GM12878 (cell line): ENCODE measurements at regions not wholly inside any gene's neighbourhood (a gene's known extent, or its start where the extent isn't known, plus 50 kb on each side); places are given as distances from the start of the nearest gene placed in this dataset.

Experiments
- ATAC-seq: fragments of 200-7000 bp; cut with Tn5 transposase; 3 replicates; pipeline ENCODE4 v1.9.1; 2020; ENCODE audit warnings: mild to moderate bottlenecking, moderate library complexity
- BruUV-seq: library from RNA; stranded (reverse); fragments of 400-500 nt; replicated peaks from 2 replicates; lab custom pipeline; 2021; lab: Mats Ljungman, UMichigan
- CTCF ChIA-PET: fragments of 300-600 bp; sonication (Branson Sonifier 250); formaldehyde crosslinking; extraction: SDS; loops from one replicate; lab custom pipeline; 2021; ENCODE audit warnings: inconsistent platforms; lab: Yijun Ruan, JAX
- POLR2A ChIA-PET: fragments of 350-600 bp; formaldehyde crosslinking; extraction: SDS; loops from one replicate; lab custom pipeline; 2021; ENCODE audit warnings: inconsistent platforms; lab: Charles Lee
- RAD21 ChIA-PET: fragments of 300-600 bp; sonication (Branson Sonifier 250); formaldehyde crosslinking; loops from one replicate; lab custom pipeline; 2023; ENCODE audit warnings: antibody characterized with exemption; ENCODE audit not compliant: unreplicated experiment; lab: Charles Lee
- SMC1A ChIA-PET: fragments of 300-600 bp; sonication (Branson Sonifier 250); formaldehyde crosslinking; loops from one replicate; lab custom pipeline; 2023; ENCODE audit not compliant: unreplicated experiment, uncharacterized antibody; lab: Charles Lee
- DNase-seq: peaks from one replicate; pipeline ENCODE4 v3.0.0-alpha.2; 2011; ENCODE audit warnings: low read depth, low spot score
- FAIRE-seq: peaks from 3 replicates; lab custom pipeline; 2011; peaks lifted over from hg19 to GRCh38; lab: Jason Lieb, UNC
- H2AFZ ChIP-seq: 2 replicates; pipeline ENCODE4 v1.6.0; 2011; ENCODE audit warnings: low read depth, low read length, control low read depth; ENCODE audit not compliant: control insufficient read depth
- H3K27ac ChIP-seq: 2 replicates; pipeline ENCODE4 v1.5.1; 2011; ENCODE audit warnings: control low read depth; ENCODE audit not compliant: control insufficient read depth, insufficient read depth
- H3K27me3 ChIP-seq, 2 experiments: replicated peaks in 1 of 2; 2 replicates each; pipeline versions ENCODE4 v1.6.0 to v1.6.1; 2011; ENCODE audit warnings: low read length in 1 of 2; ENCODE audit not compliant: control insufficient read depth in 2 of 2, insufficient read depth in 2 of 2
- H3K36me3 ChIP-seq, 2 experiments: 2 replicates each; pipeline ENCODE4 v1.5.1; 2011; ENCODE audit warnings: low read length in 1 of 2; ENCODE audit not compliant: control insufficient read depth in 2 of 2, insufficient read depth in 2 of 2
- H3K4me1 ChIP-seq: 2 replicates; pipeline ENCODE4 v1.6.1; 2011; ENCODE audit warnings: mild to moderate bottlenecking, low read length, moderate library complexity, mixed read lengths; ENCODE audit not compliant: control insufficient read depth, insufficient read depth
- H3K4me2 ChIP-seq: 2 replicates; pipeline ENCODE4 v1.6.0; 2011; ENCODE audit warnings: control low read depth; ENCODE audit not compliant: control insufficient read depth, insufficient read depth
- H3K4me3 ChIP-seq: fragments of 200-600 bp; sonication (generic); 2 replicates; pipeline ENCODE4 v1.5.1; 2016
- H3K79me2 ChIP-seq: 2 replicates; pipeline ENCODE4 v1.6.0; 2011; ENCODE audit warnings: low read length; ENCODE audit not compliant: control insufficient read depth, insufficient read depth
- H3K9ac ChIP-seq: 2 replicates; pipeline ENCODE4 v1.8.0; 2011; ENCODE audit warnings: low read length, control low read depth, mixed read lengths; ENCODE audit not compliant: control insufficient read depth, insufficient read depth
- H3K9me3 ChIP-seq: replicated peaks from 3 replicates; pipeline ENCODE4 v1.5.1; 2011; ENCODE audit warnings: mild to moderate bottlenecking, low read length; ENCODE audit not compliant: control insufficient read depth, insufficient read depth
- H4K20me1 ChIP-seq: 2 replicates; pipeline ENCODE4 v1.6.0; 2011; ENCODE audit not compliant: control insufficient read depth, insufficient read depth
- E2F8 ChIP-seq: fragments of 450-650 bp; IDR thresholded peaks from 2 replicates; pipeline ENCODE4 v1.6.1; 2018; ENCODE audit warnings: mild to moderate bottlenecking, low read depth, moderate library complexity; ENCODE audit not compliant: partially characterized antibody
- FOS ChIP-seq: IDR thresholded peaks from 3 replicates; pipeline ENCODE4 v1.6.1; 2011; ENCODE audit warnings: borderline replicate concordance; ENCODE audit not compliant: insufficient read length; ENCODE audit errors: extremely low read depth
- PRDM15 ChIP-seq: fragments of 450-650 bp; formaldehyde crosslinking; IDR thresholded peaks from 2 replicates; pipeline ENCODE4 v1.4.0; 2020; ENCODE audit warnings: mild to moderate bottlenecking, moderate library complexity
- RAD21 ChIP-seq: IDR thresholded peaks from 2 replicates; pipeline ENCODE4 v1.6.1; 2011; ENCODE audit warnings: mild to moderate bottlenecking, low read depth, low read length, moderate library complexity; ENCODE audit not compliant: insufficient read depth
- RUNX3 ChIP-seq: IDR thresholded peaks from 2 replicates; pipeline ENCODE4 v1.6.1; 2012; ENCODE audit warnings: low read length, inconsistent platforms
- SPI1 ChIP-seq: IDR thresholded peaks from 2 replicates; pipeline ENCODE4 v1.6.1; 2011; ENCODE audit warnings: low read depth, mild to moderate bottlenecking, low read length, moderate library complexity, borderline replicate concordance; ENCODE audit not compliant: insufficient read depth
- SREBF1 ChIP-seq: IDR thresholded peaks from 2 replicates; pipeline ENCODE4 v1.6.1; 2012; ENCODE audit warnings: mild to moderate bottlenecking, low read length
- SRF ChIP-seq, 2 experiments: IDR thresholded peaks; 2 replicates each; pipeline ENCODE4 v1.6.1; 2011; ENCODE audit warnings: low read depth in 2 of 2, low read length in 2 of 2, mild to moderate bottlenecking in 1 of 2, moderate library complexity in 1 of 2
- WGBS: methylation state at CpG from one replicate; pipeline ENCODE4 v1.1.6; 2016; ENCODE audit warnings: low lambda C conversion rate; ENCODE audit not compliant: insufficient replicate concordance, insufficient coverage; ENCODE audit errors: missing lambda C conversion rate; 5-methylcytosine and 5-hydroxymethylcytosine counted together
- in situ Hi-C: fragments of 300-500 bp; cut with MboI; formaldehyde crosslinking; loops from 9 replicates; pipeline ENCODE4 v1.14.3; 2018; ENCODE audit warnings: mixed read lengths
- intact Hi-C: fragments of 100-400 bp; cut with micrococcal nuclease; formaldehyde crosslinking; loops from one replicate; pipeline ENCODE4 v1.14.2; 2022; ENCODE audit not compliant: unreplicated experiment

DNA sequence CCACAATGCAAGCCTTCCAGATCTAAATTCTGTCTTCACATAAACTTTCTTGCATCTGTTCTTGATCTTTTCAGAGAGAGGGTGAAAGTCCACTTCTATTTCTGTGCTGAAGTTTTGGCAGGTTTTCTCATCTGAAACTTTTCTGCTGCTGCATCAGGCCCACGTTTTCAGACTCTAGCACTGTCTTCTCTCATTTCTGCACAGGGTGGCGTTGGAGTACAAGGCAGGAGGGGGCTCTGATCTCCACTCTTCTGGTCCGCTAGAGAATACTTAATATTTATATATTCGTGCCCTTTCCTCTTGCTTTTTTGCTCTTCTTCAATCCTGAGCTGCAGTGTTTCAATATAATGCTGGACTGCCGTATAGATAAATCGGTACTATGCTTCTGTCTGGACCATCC lies 204.0 kb upstream of the PRDM9 start:
- in situ Hi-C loops (no loop called here), intact Hi-C loops (no loop called here)
- Histone ChIP-seq H3K4me1 (no peaks in the 10 kb centered on the region), H3K36me3 (no peaks in the 10 kb centered on the region), H3K27ac (no peak overlapping the region), H3K9ac (no peak overlapping the region), H3K27me3 (no peaks in the 10 kb centered on the region), H3K4me3 (no peak overlapping the region), H3K9me3 (no peaks in the 10 kb centered on the region), H3K4me2 (no peak overlapping the region), H3K79me2 (no peaks in the 10 kb centered on the region), H2AFZ (no peak overlapping the region), H4K20me1 (no peaks in the 10 kb centered on the region)
- no peak for DNase-seq
- ChIA-PET CTCF (interaction anchor here (0.6 kb wide), 1 partner anchor 184 kb away, joined by 3 read pairs; no protein-coding TSS in a partner anchor), SMC1A (interaction anchor here (0.6 kb wide), 1 partner anchor 511 kb away, joined by 3 read pairs; no protein-coding TSS in a partner anchor), RAD21 (no interaction called here), POLR2A (no interaction called here)
- TF ChIP-seq SREBF1 (no peak), RUNX3 (no peak), RAD21 (0 out of 2 replicates have a peak, but pooled peaks have one; percentile 3), E2F8 (no peak), SRF (IDR thresholded peaks at IDR 0.05; ENCODE audit: low read depth in 2 of 2, low read length in 2 of 2) (no peak), FOS (no peak), PRDM15 (CRISPR knock-in tag) (no peak), SPI1 (no peak)
- no peak for FAIRE-seq
- ATAC-seq, result peak; percentile 73
- BruUV-seq, result no TSS peak
- 19% methylated on average over 6 of the region's 6 CpGs for WGBS
